MCF 10A (cell line): ENCODE measurements at regions not wholly inside any gene's neighbourhood (a gene's known extent, or its start where the extent isn't known, plus 50 kb on each side); places are given as distances from the start of the nearest gene placed in this dataset.

ENCODE experiments used
- BruUV-seq: library from RNA; stranded (reverse); fragments of 400-500 nt; replicated peaks from 2 replicates; lab custom pipeline; 2021; lab: Mats Ljungman, UMichigan
- CTCF ChIA-PET: fragments of 300-600 bp; sonication (Branson Sonifier 250); formaldehyde crosslinking; extraction: SDS; loops from one replicate; lab custom pipeline; 2021; ENCODE audit warnings: antibody characterized with exemption, inconsistent platforms; lab: Yijun Ruan, JAX
- POLR2A ChIA-PET: fragments of 300-600, 350-650 bp; sonication (Branson Sonifier 250); formaldehyde crosslinking; extraction: SDS; loops from one replicate; lab custom pipeline; 2020; ENCODE audit warnings: antibody characterized with exemption, inconsistent platforms; lab: Yijun Ruan, JAX
- DNase-seq: peaks from one replicate; pipeline ENCODE4 v3.0.0-alpha.2; 2018; ENCODE audit not compliant: unreplicated experiment
- H3K27ac Mint-ChIP-seq: one replicate; pipeline ENCODE4 v1.8.0; 2022; ENCODE audit warnings: mild to moderate bottlenecking, low read depth, mixed read lengths; ENCODE audit not compliant: unreplicated experiment
- H3K27me3 Mint-ChIP-seq: one replicate; pipeline ENCODE4 v1.8.0; 2022; ENCODE audit warnings: mixed read lengths; ENCODE audit not compliant: insufficient read depth, unreplicated experiment
- H3K36me3 Mint-ChIP-seq: one replicate; pipeline ENCODE4 v1.8.0; 2022; ENCODE audit warnings: mild to moderate bottlenecking, moderate library complexity, mixed read lengths; ENCODE audit not compliant: insufficient read depth, unreplicated experiment
- H3K4me1 Mint-ChIP-seq: one replicate; pipeline ENCODE4 v1.8.0; 2022; ENCODE audit warnings: mixed read lengths; ENCODE audit not compliant: insufficient read depth, unreplicated experiment
- H3K4me3 Mint-ChIP-seq: one replicate; pipeline ENCODE4 v1.8.0; 2022; ENCODE audit warnings: mild to moderate bottlenecking, moderate library complexity, mixed read lengths; ENCODE audit not compliant: unreplicated experiment
- H3K9me3 Mint-ChIP-seq: one replicate; pipeline ENCODE4 v1.8.0; 2022; ENCODE audit warnings: mixed read lengths; ENCODE audit not compliant: unreplicated experiment
- CTCF ChIP-seq: fragments of 200-600 bp; IDR thresholded peaks from one replicate; pipeline ENCODE4 v1.8.0; 2022; ENCODE audit warnings: antibody characterized with exemption, mild to moderate bottlenecking; ENCODE audit not compliant: unreplicated experiment
- intact Hi-C: fragments of 100-400 bp; cut with micrococcal nuclease; formaldehyde crosslinking; loops from 2 replicates; pipeline ENCODE4 v1.14.1; 2022

GRCh38 chr13:94968757-94969086, 256.4 kb upstream of the SOX21 start:
- Mint-ChIP-seq H3K27ac (no peak overlapping the region), H3K36me3 (no peaks in the 10 kb centered on the region), H3K4me1 (no peaks in the 10 kb centered on the region), H3K9me3 (no peaks in the 10 kb centered on the region), H3K4me3 (no peak overlapping the region), H3K27me3 (peaks cover 31% of the 10 kb centered on the region)
- intact Hi-C loops = no loop called here
- CTCF ChIA-PET = interaction anchor here (1.0 kb wide), 1 partner anchor 351 kb away, joined by 6 read pairs; no protein-coding TSS in a partner anchor
- POLR2A ChIA-PET = no interaction called here
- no peak for DNase-seq
- no TSS peak for BruUV-seq
- no peak for TF ChIP-seq CTCF

GRCh38 chr13:94968040-94968756, 255.9 kb upstream of the SOX21 start:
- Mint-ChIP-seq H3K4me3 (no peak overlapping the region), H3K4me1 (no peaks in the 10 kb centered on the region), H3K27me3 (peaks cover 31% of the 10 kb centered on the region), H3K27ac (no peak overlapping the region), H3K36me3 (no peaks in the 10 kb centered on the region), H3K9me3 (no peaks in the 10 kb centered on the region)
- CTCF ChIA-PET = interaction anchor here (1.0 kb wide), 1 partner anchor 350 kb away, joined by 6 read pairs; no protein-coding TSS in a partner anchor
- intact Hi-C loops = no loop called here
- POLR2A ChIA-PET = no interaction called here
- TF ChIP-seq CTCF = no peak
- no TSS peak for BruUV-seq
- DNase-seq = no peak

GRCh38 chr13:94967183-94968039, 255.1 kb upstream of the SOX21 start:
- intact Hi-C loops = no loop called here
- no TSS peak for BruUV-seq
- ChIA-PET POLR2A (interaction anchor here (0.6 to 0.7 kb wide), 2 partner anchors 72 to 343 kb away, joined by 3 to 4 read pairs; no protein-coding TSS in a partner anchor), CTCF (interaction anchor here (1.4 kb wide), 1 partner anchor 9 kb away, joined by 3 read pairs; no protein-coding TSS in a partner anchor)
- H3K27ac Mint-ChIP-seq = no peak overlapping the region
- no peak overlapping the region for H3K4me3 Mint-ChIP-seq
- DNase-seq = peak; percentile 9
- peaks cover 39% of the 10 kb centered on the region for H3K27me3 Mint-ChIP-seq
- H3K4me1 Mint-ChIP-seq = no peaks in the 10 kb centered on the region
- TF ChIP-seq CTCF = no peak
- no peaks in the 10 kb centered on the region for H3K36me3 Mint-ChIP-seq
- no peaks in the 10 kb centered on the region for H3K9me3 Mint-ChIP-seq

GRCh38 chr13:94966422-94966955, 254.1 kb upstream of the SOX21 start:
- intact Hi-C loops = no loop called here
- Mint-ChIP-seq H3K36me3 (no peaks in the 10 kb centered on the region), H3K4me1 (no peaks in the 10 kb centered on the region), H3K27ac (no peak overlapping the region), H3K4me3 (no peak overlapping the region), H3K27me3 (peaks cover 48% of the 10 kb centered on the region), H3K9me3 (no peaks in the 10 kb centered on the region)
- ChIA-PET CTCF (interaction anchor here (1.4 kb wide), 1 partner anchor 8 kb away, joined by 3 read pairs; no protein-coding TSS in a partner anchor), POLR2A (interaction anchor here (0.5 to 0.6 kb wide), 2 partner anchors 42 to 343 kb away, joined by 3 to 4 read pairs; no protein-coding TSS in a partner anchor)
- no peak for TF ChIP-seq CTCF
- BruUV-seq = no TSS peak
- DNase-seq = no peak
